NCI-H2029 (cell line): ENCODE measurements at regions not wholly inside any gene's neighbourhood (a gene's known extent, or its start where the extent isn't known, plus 50 kb on each side); places are given as distances from the start of the nearest gene placed in this dataset.
"Not testable (repeated sequence)": the region's sequence is repeated elsewhere in the genome, so short reads cannot be mapped to it uniquely, and the experiment has no call there.

Source experiments
- DNase-seq: peaks from one replicate; lab custom pipeline; 2025; lab: John Stamatoyannopoulos, UW

DNA sequence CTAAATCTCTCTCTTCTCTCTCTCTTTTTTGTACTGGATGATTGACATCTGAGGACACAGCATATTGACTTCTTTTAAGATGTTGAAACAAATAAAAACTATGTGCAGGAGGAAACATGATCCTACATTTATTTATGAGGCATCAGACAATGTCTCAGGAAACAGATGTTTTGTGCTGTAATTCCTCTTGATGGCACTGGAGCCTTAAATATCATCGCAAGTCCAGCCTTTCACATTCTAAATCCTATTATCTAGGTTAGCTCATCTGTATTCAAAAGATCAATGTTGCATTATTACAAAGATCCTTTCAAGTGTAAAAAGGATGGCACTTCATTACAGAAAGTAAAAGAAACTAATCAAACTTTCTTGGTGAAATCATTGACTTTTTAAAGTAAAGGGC lies 63.9 kb downstream of the MAT2B start:
- no peak for DNase-seq

DNA sequence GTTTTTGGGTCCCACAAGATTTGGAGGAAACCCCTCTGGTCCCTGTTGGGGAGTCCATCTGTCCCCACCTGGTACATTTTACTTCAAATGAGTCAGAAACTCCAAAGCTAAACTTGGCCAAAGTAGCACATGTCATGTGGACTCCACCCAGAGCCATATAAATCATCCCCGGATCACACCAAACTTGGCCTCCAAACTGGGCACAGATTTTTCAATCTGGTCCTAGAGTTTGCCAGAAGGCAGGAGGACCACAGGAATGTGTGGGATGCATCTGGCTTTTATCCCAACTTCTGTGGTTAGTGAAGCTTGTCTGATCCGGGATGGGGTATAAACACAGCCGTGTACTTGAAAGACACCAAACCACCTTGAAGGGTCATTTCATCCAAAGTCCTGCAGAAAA lies 66.3 kb downstream of the MAT2B start:
- no peak for DNase-seq

DNA sequence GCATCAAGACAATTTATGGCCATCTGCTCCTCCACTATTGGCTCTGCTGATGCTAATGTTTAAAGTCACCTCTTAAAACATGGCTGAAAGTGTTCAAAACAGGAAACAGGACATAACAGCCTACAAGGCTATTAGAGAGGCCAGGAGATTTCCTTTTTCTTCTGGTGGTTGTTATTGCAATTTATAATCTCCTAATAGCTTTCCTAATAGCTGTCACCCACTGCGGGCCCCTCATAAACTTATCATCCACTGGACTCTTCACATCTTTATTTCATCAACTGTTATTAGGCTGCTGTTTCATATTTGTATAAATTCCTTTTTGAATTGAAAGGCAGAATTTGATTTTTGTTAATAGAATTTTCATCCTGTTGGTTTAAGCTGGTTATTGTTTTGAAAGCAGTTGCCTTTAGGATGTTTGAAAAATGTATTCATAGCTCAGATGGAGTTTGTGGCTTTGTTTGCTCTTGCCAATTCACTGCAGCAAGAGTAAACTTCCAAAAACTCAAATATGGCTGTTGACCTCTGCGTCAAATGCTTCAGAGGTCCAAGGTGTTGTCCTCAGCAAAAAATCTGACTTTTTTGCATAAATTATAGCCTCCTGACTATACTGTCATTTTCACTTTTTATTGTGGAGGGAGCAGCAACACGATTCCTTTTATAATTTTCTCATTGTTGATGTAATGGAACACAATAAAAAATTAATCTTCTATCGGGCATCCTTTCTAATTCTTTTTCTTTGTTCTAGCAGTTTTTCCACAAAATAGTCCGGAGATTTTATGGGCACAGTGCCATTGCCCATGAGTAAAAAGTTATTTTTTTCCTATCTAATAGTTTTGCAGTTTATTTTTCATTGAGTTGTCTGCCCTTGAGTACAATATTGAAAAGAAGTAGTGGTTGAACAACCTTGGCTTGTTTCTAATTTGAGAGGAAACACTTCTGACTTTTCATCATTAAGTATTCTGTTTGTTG lies 69.3 kb downstream of the MAT2B start:
- DNase-seq = no peak

DNA sequence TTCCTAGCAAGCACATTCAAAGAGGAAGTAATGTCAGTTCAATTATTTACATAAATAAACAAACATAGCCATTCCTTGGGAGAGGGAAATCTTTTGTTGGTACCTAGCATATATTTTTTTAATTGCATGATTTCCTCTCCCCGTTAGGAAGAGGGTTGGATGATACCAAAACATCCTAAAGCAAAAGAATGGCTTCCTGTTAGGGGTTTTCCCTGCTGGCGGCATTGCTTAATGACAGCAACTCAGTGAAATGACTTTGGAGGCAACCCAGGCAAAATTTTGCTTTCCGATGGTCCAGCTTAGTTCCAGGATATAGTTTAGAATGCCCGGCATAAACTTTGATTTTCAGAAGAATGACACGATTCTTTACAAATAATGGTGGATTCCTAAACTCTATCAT lies 73.2 kb downstream of the MAT2B start:
- DNase-seq = no peak

DNA sequence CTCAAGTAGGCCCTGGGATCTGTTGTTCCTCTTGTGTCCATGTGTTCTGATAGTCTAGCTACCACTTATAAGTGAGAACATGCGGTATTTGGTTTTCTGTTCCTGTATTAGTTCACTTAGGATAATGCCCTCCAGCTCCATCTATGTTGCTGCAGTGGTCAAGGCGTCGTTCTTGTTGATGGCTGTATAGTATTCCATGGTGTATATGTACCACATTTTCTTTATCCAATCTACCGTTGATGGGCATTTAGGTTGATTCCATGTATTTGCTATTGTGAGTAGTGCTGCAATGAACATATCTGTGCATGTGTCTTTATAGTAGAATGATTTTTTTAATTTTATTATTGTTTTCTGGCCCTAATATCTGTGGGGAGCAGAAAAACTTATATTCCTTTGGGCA lies 74.3 kb downstream of the MAT2B start:
- no peak for DNase-seq

DNA sequence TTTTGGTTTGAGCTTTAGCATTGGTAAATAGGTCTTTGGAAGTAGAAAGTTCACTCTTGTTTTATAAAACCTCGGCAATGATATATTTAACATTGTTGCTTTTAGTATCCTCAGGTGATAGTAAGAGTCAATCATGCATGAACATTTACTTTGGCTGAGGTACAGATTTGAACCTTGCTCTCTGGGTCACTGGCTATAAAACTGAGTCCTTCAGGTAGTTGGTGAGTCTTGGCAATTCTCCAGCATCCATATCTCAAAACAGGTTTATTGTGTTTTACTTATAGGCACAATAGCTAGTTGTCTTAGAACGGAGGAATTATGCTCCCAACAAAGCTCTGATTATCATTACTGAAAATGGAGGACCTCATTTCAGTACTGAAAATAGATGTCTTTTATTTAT lies 75.1 kb downstream of the MAT2B start:
- peak; percentile 41 for DNase-seq

DNA sequence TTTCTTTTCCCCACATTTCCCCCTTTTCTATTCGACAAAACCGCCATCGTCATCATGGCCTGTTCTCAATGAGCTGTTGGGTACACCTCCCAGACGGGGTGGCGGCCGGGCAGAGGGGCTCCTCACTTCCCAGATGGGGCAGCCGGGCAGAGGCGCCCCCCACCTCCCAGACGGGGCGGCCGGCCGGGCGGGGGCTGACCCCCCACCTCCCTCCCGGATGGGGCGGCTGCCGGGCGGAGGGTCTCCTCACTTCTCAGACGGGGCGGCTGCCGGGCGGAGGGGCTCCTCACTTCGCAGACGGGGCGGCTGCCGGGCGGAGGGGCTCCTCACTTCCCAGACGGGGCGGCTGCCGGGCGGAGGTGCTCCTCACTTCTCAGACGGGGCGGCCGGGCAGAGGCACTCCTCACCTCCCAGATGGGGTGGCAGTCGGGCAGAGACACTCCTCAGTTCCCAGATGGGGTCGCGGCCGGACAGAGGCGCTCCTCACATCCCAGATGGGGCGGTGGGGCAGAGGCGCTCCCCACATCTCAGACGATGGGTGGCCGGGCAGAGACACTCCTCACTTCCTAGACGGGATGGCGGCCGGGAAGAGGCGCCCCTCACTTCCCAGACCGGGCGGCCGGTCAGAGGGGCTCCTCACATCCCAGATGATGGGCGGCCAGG lies 78.2 kb downstream of the MAT2B start:
- DNase-seq = not testable (repeated sequence)

DNA sequence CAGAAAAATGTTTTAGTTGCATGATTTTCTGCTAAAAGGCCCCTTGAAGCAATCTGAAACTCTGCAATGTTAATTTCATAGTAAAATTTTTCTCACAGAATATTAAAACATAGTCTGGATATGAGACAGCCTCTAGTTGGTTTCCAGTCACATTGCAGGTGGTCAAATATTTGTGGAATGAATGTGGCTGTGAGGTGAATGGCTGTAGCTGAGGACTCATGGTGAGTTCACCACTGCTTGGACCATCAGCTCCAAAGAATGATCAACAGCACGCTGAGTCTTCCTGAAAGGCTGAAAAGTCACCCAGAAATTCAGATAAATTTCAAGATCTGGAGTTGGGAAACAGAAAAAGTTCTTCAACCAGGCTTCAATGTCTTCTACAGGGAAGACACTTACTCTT lies 79.8 kb downstream of the MAT2B start:
- DNase-seq = no peak

DNA sequence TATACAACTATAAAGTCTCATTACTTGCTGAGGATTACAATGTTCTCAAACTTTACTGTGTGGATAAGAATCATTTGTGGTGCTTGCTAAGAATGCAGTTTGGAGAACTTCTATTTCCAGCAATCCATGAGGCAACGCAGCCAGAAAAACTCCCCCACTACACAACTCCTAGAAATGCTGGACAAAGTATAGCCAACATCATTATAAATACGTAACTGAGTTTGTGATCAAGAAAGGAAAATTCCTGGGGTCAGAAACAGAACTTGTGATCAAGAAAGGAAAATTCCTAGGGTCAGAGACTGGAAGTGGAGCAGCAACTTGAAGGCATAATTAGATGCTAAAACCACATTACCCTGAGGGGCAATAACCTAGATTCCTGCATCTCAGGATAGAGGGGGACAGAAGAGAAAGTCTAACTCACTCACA lies 81.1 kb downstream of the MAT2B start:
- DNase-seq = no peak

DNA sequence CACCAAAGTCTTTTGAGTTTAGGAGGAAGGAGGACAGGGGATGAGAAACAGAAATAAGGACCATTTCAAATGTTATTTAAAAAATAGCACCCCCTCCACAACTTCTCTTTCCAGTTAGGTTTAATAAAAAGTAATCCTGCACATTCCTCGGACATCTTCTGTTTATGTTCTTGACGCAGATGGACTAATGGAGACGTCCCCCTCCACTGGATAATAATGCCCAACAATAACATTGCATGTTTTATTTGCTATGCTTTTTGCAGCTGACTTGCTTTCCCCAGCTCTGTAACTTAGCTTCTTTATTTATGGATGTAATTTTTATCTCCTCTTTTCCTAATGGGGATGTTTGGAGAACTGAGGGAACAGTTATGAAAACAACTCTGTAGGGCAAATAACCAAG lies 89.5 kb downstream of the MAT2B start:
- no peak for DNase-seq

DNA sequence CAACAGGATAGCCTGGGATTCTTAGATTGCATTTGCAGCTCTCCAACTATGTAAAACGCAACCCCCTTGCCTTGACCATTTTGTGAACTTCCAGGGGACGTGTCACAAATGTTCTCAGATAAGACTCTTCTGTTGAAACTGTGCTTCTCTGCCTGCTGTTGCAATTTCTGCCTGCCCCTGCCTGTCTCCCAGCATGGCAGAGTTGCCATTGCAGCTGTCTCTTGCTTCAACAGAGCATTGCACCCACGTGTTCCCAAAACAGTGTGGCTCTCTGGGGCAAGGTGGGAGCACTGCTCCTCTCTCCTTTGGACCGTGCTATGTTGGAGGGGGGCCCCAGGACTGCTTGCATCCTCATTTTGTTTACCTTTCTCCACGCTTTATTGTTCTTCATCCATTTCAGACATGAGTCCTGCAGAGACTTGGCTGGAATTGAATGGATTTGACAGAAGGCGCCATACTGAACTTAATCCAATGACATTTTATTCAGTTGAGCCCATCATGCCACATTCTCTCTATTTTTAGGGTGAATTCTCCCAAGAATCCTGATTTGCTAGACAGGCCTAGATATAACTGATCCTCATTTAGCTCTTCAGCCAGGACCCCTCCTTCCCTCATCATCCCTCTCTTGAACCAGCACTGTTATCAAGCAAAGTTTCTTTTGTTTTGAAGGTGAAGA lies 90.7 kb downstream of the MAT2B start:
- no peak for DNase-seq

DNA sequence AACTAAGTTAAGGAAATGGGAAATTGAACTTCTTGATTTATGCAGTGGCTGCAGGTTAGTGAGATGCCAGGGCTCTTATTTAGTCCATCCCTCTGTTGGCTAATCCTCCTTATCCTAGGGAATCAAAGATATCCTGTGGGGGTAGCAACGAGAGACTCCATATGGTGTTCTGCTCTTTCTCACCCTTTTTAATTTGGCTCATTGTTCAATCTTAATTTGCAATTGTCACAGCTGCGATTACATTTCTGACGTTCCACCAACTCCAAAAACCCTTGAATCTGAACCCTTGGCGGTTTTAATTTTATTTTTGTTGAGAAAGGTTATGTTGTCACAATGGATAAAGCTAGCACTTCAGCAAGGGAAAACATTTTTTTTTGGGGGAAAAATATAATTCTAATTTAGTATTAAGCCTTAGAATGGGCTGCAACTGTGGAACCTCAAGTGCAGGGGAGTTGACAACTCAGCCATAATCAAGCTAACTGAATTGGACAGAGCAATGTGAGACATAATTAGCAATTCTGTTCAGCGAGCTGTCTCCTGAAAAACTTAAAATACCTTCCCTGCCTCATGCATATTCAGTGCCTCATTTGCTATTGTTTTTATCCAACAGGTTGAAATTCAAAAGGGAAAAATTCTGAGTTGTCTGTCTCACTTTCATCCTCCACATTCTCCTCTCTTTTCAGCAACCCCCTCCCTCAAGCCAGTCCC lies 91.3 kb downstream of the MAT2B start:
- no peak for DNase-seq

DNA sequence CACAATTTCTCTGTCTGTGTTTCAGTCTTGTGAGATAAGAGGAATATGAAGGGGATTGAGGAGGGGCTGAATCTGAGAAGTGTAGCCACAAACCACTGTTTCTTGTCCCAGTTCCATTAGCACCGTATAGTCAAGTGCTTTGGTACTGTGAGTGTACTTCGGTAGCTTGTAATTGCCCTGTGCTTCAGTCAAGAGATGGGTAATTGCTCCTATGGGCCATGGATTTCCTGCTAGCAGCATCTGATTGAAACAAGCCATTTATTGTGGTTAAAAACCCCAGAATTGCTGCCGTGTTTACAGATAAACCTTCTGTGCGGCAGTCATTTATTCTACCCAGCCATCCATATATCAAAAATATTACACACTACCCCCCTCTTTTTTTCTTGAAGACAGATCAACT lies 98.6 kb downstream of the MAT2B start:
- DNase-seq = no peak

DNA sequence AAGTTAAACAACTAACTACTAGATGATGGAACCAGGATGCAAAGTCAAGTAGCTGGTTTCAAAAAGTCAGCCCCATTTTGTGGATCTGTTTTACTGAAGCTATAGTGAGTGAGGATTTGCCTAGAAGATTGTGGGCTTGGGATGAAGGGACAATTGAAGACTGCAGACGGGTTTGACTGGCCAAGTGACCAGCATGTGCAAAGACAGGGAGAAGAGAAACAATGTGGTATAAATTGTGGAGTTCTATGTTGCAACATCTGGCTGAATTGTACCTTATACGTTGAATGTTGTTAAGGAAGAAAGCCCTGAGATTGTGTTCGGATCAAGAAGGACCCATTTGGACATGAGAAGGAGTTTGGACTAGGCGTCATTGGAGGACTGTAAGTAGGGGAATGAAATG lies 101.8 kb downstream of the MAT2B start:
- DNase-seq = no peak

DNA sequence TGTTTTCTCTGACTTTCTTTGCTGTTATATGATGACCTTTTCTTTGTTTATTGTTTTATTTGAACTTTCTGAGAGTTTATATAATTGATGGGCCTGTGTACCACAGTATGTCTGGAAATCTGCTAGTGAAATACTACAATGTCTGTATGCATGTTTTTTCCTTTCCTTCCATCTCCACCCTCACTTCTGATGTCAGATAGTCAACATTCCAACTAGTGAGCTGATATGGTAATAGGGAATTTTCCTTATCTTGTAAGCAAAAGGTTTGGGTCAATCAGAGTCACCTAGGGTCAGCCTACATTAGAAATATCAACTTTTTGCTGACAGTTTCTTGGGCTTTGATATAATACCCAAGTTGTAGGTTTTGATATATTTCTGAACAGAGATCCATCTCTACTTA lies 103.2 kb downstream of the MAT2B start:
- DNase-seq = no peak

DNA sequence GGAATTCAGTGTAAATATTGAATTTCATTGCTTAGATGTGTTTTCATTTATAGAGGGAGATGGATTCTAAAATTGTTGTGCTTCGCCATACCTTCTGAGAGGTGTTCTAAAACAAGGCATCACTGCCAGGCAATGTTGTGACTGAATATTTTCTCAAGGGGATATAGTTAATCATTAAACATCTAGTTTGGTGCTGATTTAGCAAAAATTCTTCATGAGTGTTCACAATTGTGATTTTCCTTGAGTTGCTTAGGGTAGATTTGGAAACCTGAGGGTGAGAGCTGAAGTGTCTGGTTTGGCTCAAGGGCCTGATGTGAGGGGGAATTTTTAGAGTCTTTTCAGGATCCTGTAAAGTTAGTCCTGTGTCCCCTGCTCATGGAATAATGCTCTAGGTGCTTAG lies 104.5 kb downstream of the MAT2B start:
- DNase-seq = no peak

DNA sequence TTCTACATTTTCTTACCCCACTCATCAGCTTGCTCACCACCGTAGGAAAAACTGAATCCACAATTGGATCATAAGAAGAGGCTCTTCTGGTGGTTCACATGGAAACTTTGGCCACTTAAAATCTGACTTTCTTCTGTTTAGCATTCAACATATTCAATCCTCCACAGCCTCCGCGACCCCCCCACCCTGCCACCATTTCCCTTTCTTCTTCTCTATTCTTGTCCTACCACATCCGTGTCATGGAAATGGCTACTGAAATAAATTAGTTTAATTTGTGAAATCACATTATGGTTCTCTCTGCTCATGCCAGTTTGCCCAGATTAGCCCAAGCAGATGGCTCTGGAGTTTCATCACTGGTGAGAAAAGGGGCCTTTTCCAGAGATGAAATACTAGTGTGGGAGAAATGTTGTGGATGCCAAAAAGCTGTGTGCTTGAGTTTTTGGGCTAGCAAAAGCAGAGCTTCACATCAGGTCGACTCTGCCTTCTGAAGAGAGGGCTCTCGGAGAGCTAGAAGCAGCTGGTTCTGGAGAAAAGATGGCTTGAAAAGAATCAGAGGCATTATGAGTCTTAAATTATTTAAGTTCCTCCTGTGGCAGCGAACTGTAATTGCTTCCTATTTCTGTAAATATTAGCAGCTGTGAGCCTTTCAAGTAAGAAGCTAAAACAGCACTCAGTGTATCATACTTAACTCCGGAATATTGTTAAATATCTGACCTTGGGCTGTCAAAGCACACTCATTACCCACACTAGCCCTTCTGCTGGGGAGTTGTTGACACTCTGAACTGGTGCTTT lies 107.1 kb downstream of the MAT2B start:
- no peak for DNase-seq

DNA sequence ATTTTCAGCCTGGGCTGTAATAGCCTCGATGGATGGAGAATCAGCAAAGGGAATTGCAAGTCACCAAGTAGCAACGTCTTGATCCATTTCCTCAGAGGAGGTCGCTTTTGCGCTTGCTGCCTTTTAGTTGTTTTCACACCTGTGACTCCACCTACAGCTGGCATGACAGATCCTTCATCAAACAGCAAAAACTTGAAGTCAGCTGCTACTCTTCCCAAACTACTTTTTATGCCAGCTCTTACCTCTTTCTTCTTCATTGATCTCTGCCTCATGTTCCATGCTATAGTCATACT lies 107.7 kb downstream of the MAT2B start:
- no peak for DNase-seq

DNA sequence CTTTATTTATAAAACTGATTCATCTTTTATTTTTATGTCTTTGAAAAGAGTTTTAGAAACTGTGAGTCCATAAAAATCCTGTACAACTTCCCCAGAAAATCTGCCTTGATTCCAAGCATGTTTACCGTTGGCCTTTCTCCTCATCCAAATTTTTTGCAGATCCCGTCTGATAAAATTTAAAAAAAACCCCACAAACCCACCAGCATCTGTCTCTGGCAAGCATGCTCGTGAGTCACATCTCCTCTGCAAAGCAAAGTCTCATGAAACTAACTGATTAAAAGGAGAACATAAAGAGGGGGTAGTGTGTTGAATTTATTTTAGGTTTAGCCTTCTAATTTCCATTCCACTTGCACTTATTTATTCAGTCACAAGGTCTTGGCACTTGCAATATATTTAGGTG lies 109.4 kb downstream of the MAT2B start:
- no peak for DNase-seq

DNA sequence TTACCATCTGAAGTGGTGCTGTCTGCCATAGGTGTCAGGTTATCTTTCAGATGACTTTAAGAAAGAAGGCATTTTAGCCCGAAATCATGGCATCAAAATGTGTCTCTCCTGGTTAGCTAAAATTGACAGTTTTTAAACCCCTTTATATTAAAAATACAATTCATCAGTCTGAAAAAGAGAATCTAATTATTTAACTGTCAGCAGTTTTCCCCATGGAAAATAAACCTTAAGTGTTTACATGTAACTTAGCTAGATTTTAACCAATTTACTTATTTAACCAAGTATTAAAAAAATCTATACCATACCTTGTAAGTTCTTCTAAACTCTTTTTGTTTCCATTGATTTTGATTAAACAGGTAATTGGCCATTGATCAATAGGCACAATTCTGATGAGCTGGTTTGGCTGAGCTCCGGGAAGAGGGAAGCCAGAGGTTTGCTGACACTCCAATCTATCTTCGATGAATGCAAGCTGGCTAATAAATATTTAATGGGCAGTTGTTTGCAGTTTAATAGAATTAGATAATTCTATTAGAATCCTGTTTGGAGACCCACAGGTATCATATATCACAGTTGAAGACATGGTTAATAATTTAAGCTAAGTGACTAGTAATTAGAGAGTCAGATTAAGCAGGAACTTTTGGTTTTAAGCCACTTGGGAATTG lies 114.0 kb downstream of the MAT2B start:
- DNase-seq = no peak

DNA sequence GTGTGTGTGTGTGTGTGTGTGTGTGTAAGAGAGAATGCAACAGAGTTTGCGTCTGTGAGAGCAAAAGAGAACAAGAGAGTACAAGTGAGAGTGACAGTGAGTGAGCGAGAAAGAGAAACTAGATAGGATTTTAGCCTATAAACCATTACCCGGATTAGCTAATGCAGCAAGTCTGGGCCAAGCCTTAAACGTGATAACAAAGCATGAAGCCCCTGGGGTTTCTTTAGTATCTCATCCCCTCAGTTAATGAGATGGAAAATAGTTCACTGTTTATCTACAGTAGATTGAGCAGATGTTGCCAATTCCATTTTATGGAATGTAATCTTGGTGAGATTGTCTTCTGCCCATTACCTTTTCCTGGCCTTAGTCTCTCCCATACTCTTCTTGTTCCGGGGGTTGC lies 114.5 kb downstream of the MAT2B start:
- DNase-seq = no peak
